Putamen (tissue), 1 donor: ENCODE measurements at regions not wholly inside any gene's neighbourhood (a gene's known extent, or its start where the extent isn't known, plus 50 kb on each side); places are given as distances from the start of the nearest gene placed in this dataset.

ENCODE experiments used
- DNase-seq: peaks from one replicate; pipeline ENCODE4 v3.0.0-alpha.2; 2016; ENCODE audit warnings: low spot score

DNA sequence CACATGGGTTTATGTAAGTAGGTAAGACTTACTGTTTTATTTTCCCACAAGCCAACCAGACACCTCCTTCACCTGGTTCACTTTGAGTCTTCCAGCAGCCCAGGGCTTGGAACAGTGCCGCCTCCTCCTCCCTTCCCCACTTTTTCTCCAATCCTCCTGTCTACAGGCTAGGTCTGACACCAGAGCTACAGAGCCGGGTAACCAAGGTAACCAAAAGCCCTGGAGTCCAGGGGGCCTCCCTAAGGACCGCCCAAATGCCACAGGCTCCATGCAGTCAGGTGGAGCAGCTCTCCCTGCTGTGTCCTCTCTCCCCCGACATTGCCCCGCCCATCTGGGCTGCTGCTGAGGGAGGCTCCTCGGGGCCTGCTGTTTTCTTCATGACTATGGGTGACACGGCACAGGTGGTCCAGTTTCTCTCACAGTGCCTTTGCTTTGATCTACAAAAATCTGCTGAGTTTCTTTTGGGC lies 138.0 kb upstream of the EFNA5 start:
- no peak for DNase-seq

DNA sequence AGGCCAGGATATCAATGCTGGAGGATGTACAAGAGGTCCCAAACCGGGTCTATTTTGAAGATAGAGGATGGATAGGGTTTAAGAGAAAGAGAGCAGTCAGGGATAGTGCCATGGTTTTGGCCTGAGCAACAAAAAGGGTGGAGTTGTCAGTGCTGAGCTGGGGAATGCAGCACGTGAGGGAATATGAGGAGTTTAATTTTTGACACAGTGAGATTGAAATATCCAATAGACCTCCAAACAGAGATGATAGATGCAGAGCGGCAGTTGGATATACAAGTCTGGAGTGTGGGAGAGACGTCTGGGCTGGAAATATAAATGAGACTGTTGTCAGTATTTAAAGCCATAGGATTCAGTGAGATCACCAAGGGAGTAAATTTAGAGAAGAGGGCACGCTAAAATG lies 136.7 kb upstream of the EFNA5 start:
- DNase-seq: no peak

DNA sequence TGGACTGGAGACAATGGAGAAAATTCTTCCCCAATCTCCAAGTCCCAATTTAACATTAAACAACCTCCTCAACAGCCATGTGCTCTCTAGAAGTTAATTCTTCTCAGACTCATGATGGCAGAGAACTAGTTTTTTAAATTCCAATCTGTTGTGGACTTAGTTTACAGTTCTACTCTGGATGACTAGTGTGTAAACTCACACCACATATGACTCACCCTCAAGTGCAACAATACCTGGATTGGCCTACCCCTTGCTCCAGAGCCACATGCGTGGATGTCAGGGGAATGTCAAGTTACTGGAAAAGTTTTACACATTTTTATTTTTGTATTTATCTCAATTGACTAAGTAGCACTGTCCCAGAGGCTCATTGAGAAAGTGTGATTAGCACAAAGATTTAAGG lies 136.0 kb upstream of the EFNA5 start:
- no peak for DNase-seq

DNA sequence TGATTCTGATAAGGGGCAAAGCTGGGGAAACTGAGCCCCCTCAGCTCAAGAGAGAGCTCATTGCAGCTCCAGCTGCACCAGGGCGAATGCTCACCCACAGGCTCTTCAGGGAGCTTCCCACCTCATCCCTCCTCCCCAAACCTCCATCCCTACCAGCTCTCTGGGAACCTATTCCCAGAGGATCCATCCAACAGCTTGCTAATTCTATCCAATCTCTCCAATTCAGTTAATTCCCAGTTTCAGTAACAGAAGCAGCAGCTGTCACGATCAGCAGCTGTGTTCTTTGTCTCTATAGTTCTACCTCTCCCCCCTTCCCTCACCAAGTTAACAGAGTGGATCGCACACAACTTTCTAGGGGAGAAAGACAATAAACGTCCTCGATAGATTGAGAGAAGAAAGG lies 135.5 kb upstream of the EFNA5 start:
- no peak for DNase-seq

DNA sequence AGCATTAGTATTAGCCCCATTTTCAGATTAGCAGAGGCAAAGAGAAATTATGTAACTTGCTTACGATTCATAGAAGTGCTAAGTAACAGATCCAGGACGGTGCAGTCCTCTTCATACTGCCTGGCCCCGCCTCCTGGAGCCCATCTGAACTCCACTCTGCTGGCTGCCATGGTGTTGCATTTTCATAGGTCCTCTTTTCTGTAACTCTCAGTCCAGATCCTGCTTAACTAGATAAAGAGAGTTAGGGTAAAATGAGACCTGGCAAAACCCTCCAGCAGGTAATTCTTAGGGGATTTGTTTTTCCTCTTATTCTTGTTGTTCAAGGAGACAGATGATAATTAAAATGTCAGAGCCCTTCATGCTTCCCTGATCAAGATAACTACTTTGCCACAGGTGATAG lies 135.1 kb upstream of the EFNA5 start:
- DNase-seq: no peak

DNA sequence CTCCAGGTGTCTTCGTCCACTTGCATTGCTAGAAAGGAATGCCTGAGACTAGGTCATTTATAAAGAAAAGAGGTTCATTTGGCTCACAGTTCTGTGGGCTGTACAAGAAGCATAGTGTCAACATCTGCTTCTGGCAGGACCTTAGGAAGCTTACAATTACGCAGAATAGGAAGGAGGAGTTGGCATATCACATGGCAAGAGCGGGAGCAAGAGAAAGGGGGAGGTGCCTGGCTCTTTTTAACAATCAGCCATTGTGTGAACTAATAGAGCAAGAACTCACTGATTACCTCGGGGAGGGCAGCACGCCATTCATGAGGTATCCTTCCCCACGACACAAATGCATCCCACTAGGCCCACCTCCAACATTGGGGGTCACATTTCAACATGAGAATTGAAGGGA lies 134.4 kb upstream of the EFNA5 start:
- no peak for DNase-seq

DNA sequence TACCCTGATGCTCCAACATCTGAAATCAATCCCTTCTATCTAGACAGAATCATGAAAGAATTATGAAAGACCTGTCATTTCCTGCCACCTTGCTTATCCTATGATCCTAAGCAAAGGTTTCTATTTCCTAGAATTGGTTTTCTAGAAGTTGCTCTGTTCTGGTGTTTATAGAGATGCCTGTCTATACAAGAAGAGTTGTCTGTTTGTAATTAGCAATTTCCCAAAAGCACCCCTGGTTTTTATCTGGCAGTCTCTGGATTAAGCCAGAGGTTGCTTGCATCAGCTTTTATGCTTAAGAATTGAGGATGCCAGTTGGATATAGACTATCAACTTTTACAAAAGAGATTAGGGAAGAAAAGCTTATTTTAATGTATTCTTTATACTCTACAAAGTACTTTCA lies 133.0 kb upstream of the EFNA5 start:
- no peak for DNase-seq

DNA sequence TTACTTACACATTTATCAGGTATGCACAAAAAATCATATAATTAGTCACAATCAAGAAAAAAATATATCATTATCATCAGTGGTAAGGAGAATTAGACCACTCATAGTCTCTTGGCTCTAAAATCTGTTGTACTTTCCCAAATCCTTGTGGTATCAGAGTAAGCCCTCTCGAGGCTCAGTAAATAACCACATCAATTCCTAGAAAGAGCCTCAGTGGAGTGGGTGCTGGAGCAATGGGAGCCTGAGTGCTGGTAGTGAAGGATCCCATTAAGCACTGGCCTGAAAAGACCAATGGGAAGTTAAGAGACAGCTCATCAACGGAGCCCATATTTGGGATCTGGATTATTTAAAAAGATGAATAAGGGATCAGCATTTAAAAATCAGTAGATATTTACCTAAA lies 130.3 kb upstream of the EFNA5 start:
- no peak for DNase-seq

DNA sequence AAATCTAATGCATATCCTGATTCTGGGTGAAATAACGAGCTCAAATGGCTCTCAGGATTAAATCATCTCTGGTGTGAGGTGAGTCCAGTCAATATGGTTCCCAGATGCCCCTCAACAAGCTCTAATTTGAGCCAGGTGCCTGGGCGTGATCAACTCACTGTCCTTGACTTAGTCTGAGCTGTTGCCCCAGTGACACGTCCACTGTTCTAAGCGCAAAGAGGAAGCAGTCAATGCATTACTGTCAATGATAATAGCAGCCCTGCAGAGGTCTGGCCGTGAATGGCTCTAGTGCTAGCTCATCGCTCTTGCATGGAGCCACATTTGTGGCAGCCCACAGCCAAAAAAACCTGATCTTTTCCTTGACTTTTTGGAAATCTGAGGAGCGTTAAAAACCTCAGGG lies 128.6 kb upstream of the EFNA5 start:
- no peak for DNase-seq

DNA sequence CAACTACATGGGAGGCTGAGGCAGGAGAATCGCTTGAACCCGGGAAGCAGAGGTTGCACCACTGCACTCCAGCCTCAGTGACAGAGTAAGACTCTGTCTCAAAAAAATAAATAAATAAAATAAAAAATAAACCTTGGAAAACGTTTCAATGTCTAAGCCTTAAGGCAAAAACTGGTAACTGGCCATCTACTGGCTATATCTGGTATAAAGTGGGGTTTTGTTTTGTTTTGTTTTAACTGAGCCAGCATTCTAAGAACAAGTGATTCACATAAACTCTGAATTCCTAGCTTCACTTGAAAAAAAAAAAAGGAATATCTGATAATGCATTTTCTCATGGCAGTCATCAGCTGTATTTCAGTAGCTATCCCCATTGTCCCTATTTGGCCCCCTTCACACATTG lies 126.1 kb upstream of the EFNA5 start:
- DNase-seq: no peak

DNA sequence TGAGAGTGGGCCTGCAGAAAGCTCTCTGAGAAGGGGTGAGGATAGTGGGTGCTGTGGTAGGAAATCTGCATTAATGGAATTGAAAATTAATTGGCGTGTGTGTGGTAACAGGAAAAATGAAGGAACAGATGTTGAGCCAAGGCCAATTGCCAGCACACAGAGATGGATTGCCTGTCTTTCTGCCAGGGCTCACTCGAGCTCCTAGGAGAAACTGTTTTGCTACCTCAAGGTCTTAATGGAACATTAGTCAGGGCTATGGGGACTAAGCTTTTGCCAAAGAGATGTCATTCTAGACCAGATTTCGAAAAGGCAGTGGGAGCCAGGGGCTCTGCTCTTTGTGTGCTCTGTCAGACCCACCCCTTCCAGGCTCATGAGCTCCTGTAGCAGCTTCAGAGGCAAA lies 124.0 kb upstream of the EFNA5 start:
- DNase-seq: no peak

DNA sequence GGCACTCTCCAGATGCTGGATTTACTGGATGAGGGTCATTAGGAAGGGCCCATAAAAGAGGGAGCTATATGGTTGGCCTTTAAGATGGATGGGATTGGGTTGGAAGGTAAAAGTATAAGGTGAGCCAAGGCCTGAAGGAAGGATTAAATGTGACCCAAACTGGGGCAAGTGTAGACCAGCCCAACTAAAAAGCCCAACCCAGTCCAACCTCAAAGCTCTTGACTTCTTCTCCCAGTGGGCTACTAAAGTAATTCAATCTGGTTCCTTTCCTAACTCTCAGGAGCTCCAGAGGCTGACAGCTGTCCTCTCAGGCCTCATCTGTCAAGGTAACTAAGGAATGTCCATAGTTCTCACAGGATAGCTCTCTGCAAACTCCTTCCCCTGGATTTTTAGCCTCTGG lies 122.2 kb upstream of the EFNA5 start:
- no peak for DNase-seq

DNA sequence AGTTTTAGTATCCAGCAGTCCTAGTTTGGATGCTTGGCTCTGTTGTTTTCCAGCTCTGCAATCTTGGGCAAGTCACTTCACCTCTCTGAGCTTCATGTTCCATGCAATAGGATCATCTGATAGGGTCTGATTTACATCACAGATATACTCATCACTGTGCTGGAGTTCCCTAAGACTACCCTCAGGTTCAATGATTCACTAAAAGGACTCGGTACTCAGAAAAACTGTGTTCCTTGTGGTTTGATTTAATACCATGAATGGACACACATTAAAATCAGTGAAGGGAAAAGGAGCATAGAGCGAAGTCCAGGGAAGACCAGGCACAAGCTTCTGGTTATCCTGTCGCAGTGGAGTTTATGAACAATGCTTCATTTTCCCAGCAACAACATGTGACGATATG lies 119.9 kb upstream of the EFNA5 start:
- no peak for DNase-seq

DNA sequence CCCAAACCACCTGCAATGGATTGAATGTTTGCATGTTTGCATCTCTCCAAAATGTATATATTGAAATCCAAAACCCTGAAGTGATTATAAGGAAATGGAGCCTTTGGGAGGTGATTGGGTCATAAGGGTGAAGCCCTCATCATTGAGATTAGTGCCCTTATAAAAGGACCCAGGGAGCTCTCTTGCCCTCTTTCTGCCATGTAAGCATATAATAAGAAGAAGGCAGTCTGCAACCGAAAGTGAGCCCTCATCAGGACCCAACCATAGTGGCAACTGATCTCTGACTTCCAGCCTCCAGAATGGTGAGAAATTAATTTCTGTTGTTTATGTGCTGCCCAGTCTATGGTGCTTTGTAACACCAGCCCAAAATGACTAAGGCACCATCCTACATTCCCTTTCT lies 115.7 kb upstream of the EFNA5 start:
- no peak for DNase-seq

DNA sequence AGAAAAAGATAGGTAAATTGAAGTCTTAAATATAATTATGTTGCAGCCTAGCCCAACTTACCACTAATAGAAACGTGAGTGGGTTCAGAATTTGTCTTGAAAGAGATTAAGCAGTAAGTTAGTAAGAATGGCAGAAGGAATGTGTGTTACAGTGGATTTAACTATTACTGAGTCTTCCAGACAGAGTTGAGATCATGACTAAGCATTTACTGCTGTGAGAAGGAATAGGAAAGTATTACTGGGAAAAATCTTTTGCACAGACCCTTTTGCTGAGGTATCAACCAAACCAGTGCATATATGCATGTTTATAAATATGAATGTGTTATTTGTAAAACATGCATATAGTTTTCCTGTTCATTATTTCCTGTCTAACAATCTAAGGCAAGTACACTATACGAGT lies 112.8 kb upstream of the EFNA5 start:
- DNase-seq: no peak

DNA sequence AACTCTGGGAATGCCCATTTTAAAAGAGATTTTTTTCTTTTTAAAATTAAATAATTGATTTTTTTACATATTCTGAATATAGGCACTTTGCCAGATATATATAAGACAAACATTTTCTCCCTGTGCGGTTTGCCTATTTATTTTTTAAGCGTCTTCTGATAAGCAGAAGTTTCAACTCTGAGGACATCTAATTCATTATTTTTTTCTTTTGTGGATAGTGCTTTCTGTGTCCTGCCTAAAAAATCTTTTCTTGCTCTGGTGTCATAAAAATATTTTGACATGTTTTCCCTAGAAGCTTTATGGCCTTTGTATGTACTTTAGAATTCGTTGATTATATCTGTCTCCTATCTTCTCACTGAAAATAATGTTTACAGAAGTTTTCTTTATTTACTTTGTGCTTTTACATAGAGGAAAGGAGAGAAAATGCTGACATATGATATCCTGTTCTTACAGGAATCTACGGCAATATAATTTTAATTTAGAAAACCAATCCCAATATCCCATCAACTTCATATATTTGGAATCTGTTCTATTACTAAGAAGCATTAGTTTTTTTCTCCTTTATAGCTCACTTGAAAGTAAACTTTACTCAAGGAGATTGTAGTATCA lies 111.9 kb upstream of the EFNA5 start:
- no peak for DNase-seq

DNA sequence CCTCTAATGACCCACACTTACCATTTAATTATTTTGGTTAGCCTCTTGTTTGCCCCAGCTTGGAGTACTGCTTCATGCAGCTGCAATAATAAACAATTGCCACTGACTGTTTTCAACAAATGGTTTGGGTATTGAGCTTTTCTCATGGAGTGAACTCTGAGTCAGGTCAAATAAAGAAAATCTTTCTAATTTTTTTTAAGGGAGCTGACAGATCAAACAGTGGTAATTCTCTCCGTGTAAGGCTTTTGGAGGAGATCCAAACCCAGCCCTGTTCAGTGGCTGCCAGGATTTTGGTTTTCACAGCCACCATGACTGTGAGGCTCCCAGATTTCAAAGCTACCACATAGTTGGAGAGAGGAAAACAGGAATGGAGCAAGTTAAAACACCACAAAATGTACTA lies 110.7 kb upstream of the EFNA5 start:
- DNase-seq: no peak

DNA sequence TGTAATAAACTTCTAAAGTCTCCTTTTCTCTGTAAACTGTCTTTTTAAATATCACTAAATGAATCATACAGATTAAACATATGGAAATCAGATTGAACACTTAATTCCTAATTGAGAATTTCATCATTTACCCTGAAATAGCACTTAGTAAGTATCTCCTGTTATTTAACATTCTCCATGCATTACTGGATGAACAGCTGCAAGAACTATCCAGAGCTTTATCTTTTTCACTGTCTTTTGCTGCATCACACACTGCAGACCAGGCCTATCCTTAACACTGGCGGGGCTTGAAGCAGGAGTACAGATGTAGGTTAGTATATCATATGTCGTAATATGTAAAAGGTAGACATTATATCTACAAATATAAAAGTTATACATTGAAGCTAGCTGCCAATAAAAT lies 108.7 kb upstream of the EFNA5 start:
- no peak for DNase-seq

DNA sequence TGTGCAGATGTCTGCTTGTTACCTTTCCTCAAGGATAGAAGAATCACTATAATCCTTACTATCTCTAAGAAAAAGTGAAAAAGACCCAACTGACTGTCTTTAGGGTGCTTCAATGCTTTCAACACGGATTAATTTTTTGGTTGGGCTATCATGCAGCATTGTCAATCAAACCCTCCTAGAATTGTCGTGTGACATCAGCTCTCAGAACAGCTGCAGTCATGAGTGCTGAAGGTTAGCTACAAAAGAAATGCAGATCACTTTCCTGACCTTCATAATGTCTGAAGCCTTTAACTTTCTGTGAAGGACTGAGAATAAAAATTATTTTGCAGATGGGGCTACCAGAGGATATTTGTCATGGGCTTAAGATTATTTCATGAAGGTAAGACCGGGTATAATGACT lies 107.9 kb upstream of the EFNA5 start:
- no peak for DNase-seq

DNA sequence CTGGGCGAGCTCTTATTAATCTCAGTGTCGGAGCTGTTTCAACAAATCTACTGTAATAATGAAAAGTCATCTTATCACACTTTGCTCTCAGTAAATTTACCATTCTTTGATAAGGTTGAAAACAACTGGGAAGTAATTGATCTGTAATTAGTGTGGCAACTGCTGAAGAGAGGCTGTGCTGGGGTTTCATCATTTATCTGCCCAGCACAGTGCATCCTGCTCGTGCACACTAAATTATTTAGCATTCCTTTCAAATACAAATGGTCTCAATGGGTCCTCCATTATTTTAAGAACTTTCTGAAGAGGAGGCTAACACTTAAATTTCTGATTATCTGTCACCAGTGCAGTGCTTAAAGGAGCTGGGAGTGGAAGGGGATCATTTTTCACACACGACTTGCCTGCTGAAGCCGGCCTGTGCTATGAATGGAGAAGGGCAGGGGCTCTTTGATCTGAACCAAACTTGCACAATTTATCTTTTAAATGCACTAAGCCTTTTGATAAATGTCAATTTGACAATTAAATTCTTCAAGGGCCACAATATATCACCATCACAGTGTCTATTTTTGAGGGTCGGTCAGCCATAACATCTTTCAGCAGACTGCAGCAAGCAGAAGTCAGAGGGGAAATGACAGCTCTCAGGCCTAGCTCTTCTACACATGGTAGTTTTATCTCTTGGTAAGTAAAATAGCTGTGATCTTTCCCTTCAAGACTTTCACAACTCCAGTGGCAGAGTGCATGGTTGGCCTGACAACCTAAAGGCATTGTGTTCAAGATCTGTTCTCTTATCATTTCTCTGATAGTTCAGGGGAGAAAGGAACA lies 106.4 kb upstream of the EFNA5 start:
- DNase-seq: no peak

DNA sequence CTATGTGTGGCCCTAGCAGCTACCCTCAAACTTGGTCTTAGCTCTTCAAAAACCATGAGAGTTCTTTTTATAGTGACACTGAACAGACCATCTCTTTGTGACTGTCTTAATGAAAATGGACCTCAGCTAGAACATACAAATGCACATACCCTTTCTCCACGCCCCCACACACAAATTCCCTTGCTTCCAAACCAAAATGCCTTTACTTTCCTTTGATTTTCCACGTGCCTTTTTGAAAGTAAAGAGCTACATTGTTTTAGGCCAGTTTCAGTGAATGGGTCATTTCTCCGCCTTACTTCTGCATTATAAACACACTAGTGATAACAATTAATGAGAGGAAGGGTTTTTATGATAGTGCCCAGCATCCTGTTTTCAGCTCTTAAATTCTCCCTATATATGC lies 105.8 kb upstream of the EFNA5 start:
- DNase-seq: no peak

DNA sequence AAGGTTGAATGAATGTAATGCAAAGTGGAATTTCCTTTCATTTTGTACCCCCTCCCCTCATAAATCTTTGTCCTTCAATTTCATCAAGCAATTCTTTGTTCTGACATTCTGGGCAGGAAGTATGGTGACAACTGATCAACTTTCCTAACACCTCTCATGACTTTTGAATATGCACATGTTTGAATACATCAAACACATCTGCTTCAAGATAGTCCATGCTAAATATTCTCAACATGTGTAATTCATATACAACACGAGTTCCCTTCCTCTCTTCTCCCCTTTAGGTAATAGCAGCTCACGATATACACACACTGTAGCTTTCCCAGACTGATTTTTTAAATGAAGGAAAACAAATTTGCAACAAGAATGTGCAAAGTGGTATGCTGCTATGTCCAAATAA lies 103.6 kb upstream of the EFNA5 start:
- DNase-seq: no peak

DNA sequence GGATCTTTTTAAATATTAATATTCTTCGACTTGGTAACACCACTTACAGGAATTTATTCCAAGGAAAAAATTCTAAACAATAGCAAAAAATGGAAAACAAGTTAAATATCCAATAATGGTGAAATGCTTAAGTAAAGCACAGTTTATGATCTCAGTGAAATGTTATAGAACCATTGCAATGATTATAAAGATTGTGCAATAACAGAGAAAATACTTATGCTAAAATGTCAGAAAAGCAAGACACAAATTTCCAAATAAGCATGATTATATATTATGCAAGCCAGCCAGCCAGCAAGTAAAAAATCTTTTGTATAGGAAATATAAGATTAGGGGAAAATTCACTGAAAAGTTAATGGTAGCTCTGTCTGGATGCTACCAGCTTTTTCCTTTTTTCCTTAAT lies 102.7 kb upstream of the EFNA5 start:
- no peak for DNase-seq
